ENCODE measurements at regions not wholly inside any gene's neighbourhood (a gene's known extent, or its start where the extent isn't known, plus 50 kb on each side); places are given as distances from the start of the nearest gene placed in this dataset.

GRCh38 chrX:42540146-42540545 is 237.8 kb downstream of the PPP1R2C start:
- Histone ChIP-seq H3K4me3 (no peak overlapping the region), H3K27ac (ENCODE audit: low read depth in 1 of 2, low read length in 1 of 2) (no peak overlapping the region), H3K9ac (ENCODE audit: insufficient read depth in 1 of 2, low read length in 2 of 2) (no peak overlapping the region), H3K4me1 (ENCODE audit: control insufficient read depth in 5 of 5, insufficient read depth in 5 of 5, low read length in 5 of 5) (no peaks in the 10 kb centered on the region), H3K9me3 (ENCODE audit: control insufficient read depth in 4 of 4, insufficient read depth in 3 of 4, low read length in 3 of 4) (peaks cover 0 to 3% (median 0%) of the 10 kb centered on the region in 4 donors), H3K27me3 (ENCODE audit: control insufficient read depth in 3 of 3, insufficient read depth in 3 of 3, low read length in 2 of 3) (peaks cover 0 to 9% (median 0%) of the 10 kb centered on the region in 3 donors), H3K36me3 (ENCODE audit: control insufficient read depth in 4 of 4, insufficient read depth in 4 of 4, low read length in 4 of 4) (no peaks in the 10 kb centered on the region)
- ATAC-seq (ENCODE audit: insufficient read depth, low FRiP score) (no peak), DNase-seq (no peak)
- TF ChIP-seq, protein P1, sequence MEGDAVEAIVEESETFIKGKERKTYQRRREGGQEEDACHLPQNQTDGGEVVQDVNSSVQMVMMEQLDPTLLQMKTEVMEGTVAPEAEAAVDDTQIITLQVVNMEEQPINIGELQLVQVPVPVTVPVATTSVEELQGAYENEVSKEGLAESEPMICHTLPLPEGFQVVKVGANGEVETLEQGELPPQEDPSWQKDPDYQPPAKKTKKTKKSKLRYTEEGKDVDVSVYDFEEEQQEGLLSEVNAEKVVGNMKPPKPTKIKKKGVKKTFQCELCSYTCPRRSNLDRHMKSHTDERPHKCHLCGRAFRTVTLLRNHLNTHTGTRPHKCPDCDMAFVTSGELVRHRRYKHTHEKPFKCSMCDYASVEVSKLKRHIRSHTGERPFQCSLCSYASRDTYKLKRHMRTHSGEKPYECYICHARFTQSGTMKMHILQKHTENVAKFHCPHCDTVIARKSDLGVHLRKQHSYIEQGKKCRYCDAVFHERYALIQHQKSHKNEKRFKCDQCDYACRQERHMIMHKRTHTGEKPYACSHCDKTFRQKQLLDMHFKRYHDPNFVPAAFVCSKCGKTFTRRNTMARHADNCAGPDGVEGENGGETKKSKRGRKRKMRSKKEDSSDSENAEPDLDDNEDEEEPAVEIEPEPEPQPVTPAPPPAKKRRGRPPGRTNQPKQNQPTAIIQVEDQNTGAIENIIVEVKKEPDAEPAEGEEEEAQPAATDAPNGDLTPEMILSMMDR (IDR thresholded peaks at IDR 0.05; ENCODE audit: control extremely low read depth, extremely low read depth) = no peak

- Histone ChIP-seq H3K27me3 (ENCODE audit: control insufficient read depth in 3 of 3, insufficient read depth in 3 of 3, low read length in 2 of 3) (peaks cover 0 to 9% (median 0%) of the 10 kb centered on the region in 3 donors), H3K4me3 (no peak overlapping the region), H3K27ac (ENCODE audit: low read depth in 1 of 2, low read length in 1 of 2) (no peak overlapping the region), H3K4me1 (ENCODE audit: control insufficient read depth in 5 of 5, insufficient read depth in 5 of 5, low read length in 5 of 5) (no peaks in the 10 kb centered on the region), H3K9me3 (ENCODE audit: control insufficient read depth in 4 of 4, insufficient read depth in 3 of 4, low read length in 3 of 4) (peaks cover 0 to 7% (median 0%) of the 10 kb centered on the region in 4 donors), H3K9ac (ENCODE audit: insufficient read depth in 1 of 2, low read length in 2 of 2) (no peak overlapping the region), H3K36me3 (ENCODE audit: control insufficient read depth in 4 of 4, insufficient read depth in 4 of 4, low read length in 4 of 4) (no peaks in the 10 kb centered on the region)
- WGBS, 2 donors = 57 to 61% methylated on average over 2 of the region's 2 CpGs
- ATAC-seq (ENCODE audit: insufficient read depth, low FRiP score) = no peak
- TF ChIP-seq, protein P1 (IDR thresholded peaks at IDR 0.05; ENCODE audit: control extremely low read depth, extremely low read depth) = no peak
- DNase-seq = no peak
These were observed 239.6 kb downstream of the PPP1R2C start for GRCh38 chrX:42538405-42538804.

- Histone ChIP-seq H3K27ac (ENCODE audit: low read depth in 1 of 2, low read length in 1 of 2) (no peak overlapping the region), H3K27me3 (ENCODE audit: control insufficient read depth in 3 of 3, insufficient read depth in 3 of 3, low read length in 2 of 3) (peaks cover 0 to 5% (median 0%) of the 10 kb centered on the region in 3 donors), H3K9me3 (ENCODE audit: control insufficient read depth in 4 of 4, insufficient read depth in 3 of 4, low read length in 3 of 4) (peaks cover 0 to 5% (median 0%) of the 10 kb centered on the region in 4 donors), H3K9ac (ENCODE audit: insufficient read depth in 1 of 2, low read length in 2 of 2) (no peak overlapping the region), H3K4me3 (no peak overlapping the region), H3K36me3 (ENCODE audit: control insufficient read depth in 4 of 4, insufficient read depth in 4 of 4, low read length in 4 of 4) (no peaks in the 10 kb centered on the region), H3K4me1 (ENCODE audit: control insufficient read depth in 5 of 5, insufficient read depth in 5 of 5, low read length in 5 of 5) (no peaks in the 10 kb centered on the region)
- DNase-seq (no peak), ATAC-seq (ENCODE audit: insufficient read depth, low FRiP score) (no peak)
- 75 to 90% methylated on average over 3 of the region's 3 CpGs for WGBS, 2 donors
- TF ChIP-seq, protein P1 (IDR thresholded peaks at IDR 0.05; ENCODE audit: control extremely low read depth, extremely low read depth) = no peak
These were observed 241.7 kb downstream of the PPP1R2C start for GRCh38 chrX:42536286-42536685.

GRCh38 chrX:42535233-42535632 is 242.7 kb downstream of the PPP1R2C start:
- ATAC-seq (ENCODE audit: insufficient read depth, low FRiP score) (no peak), DNase-seq (no peak)
- Histone ChIP-seq H3K27ac (ENCODE audit: low read depth in 1 of 2, low read length in 1 of 2) (no peak overlapping the region), H3K4me3 (no peak overlapping the region), H3K9ac (ENCODE audit: insufficient read depth in 1 of 2, low read length in 2 of 2) (no peak overlapping the region), H3K36me3 (ENCODE audit: control insufficient read depth in 4 of 4, insufficient read depth in 4 of 4, low read length in 4 of 4) (no peaks in the 10 kb centered on the region), H3K9me3 (ENCODE audit: control insufficient read depth in 4 of 4, insufficient read depth in 3 of 4, low read length in 3 of 4) (peaks cover 0 to 5% (median 0%) of the 10 kb centered on the region in 4 donors), H3K4me1 (ENCODE audit: control insufficient read depth in 5 of 5, insufficient read depth in 5 of 5, low read length in 5 of 5) (no peaks in the 10 kb centered on the region), H3K27me3 (ENCODE audit: control insufficient read depth in 3 of 3, insufficient read depth in 3 of 3, low read length in 2 of 3) (no peaks in the 10 kb centered on the region)
- WGBS, 2 donors = 74 to 93% methylated on average over 2 of the region's 2 CpGs
- TF ChIP-seq, protein P1 (IDR thresholded peaks at IDR 0.05; ENCODE audit: control extremely low read depth, extremely low read depth) = no peak

Measured in lung (tissue), 11 donors.